GM12874 (cell line): ENCODE measurements at regions not wholly inside any gene's neighbourhood (a gene's known extent, or its start where the extent isn't known, plus 50 kb on each side); places are given as distances from the start of the nearest gene placed in this dataset.
A peak's percentile ranks its signal among the peaks of the same experiment; 100 is the strongest.

Experiments
- CTCF ChIP-seq: IDR thresholded peaks from 2 replicates; pipeline ENCODE4 v1.5.1; 2011; ENCODE audit warnings: low read depth, mild to moderate bottlenecking, control low read depth, low read length, moderate library complexity; ENCODE audit not compliant: insufficient read depth

GRCh38 chrX:79592259-79592658, 225.1 kb upstream of the ITM2A start:
- peak; percentile 23; the same call in 1 of the 2 replicates for TF ChIP-seq CTCF

- no peak for TF ChIP-seq CTCF
Measured at GRCh38 chrX:79588233-79588632, 221.1 kb upstream of the ITM2A start.

GRCh38 chrX:79573760-79574159, 206.6 kb upstream of the ITM2A start:
- TF ChIP-seq CTCF: no peak

GRCh38 chrX:79572566-79572965, 205.4 kb upstream of the ITM2A start:
- no peak for TF ChIP-seq CTCF

GRCh38 chrX:79570524-79571240, 203.5 kb upstream of the ITM2A start:
- TF ChIP-seq CTCF: no peak

- no peak for TF ChIP-seq CTCF
Measured at GRCh38 chrX:79568309-79568708, 201.2 kb upstream of the ITM2A start.

GRCh38 chrX:79564362-79564761, 197.2 kb upstream of the ITM2A start:
- no peak for TF ChIP-seq CTCF
